COR-L47 (cell line): ENCODE measurements at regions not wholly inside any gene's neighbourhood (a gene's known extent, or its start where the extent isn't known, plus 50 kb on each side); places are given as distances from the start of the nearest gene placed in this dataset.
"Not testable (repeated sequence)": the region's sequence is repeated elsewhere in the genome, so short reads cannot be mapped to it uniquely, and the experiment has no call there.

Experiments used
- DNase-seq: peaks from one replicate; lab custom pipeline; 2025; lab: John Stamatoyannopoulos, UW

GRCh38 chr12:89154743-89155499 lies 197.4 kb downstream of the DUSP6 start:
- no peak for DNase-seq

GRCh38 chr12:89153341-89153740 lies 199.0 kb downstream of the DUSP6 start:
- DNase-seq: no peak

- DNase-seq: no peak
These were observed 200.8 kb downstream of the DUSP6 start for GRCh38 chr12:89151536-89151935.

- not testable (repeated sequence) for DNase-seq
These were observed 201.5 kb downstream of the DUSP6 start for GRCh38 chr12:89150789-89151188.

DNA sequence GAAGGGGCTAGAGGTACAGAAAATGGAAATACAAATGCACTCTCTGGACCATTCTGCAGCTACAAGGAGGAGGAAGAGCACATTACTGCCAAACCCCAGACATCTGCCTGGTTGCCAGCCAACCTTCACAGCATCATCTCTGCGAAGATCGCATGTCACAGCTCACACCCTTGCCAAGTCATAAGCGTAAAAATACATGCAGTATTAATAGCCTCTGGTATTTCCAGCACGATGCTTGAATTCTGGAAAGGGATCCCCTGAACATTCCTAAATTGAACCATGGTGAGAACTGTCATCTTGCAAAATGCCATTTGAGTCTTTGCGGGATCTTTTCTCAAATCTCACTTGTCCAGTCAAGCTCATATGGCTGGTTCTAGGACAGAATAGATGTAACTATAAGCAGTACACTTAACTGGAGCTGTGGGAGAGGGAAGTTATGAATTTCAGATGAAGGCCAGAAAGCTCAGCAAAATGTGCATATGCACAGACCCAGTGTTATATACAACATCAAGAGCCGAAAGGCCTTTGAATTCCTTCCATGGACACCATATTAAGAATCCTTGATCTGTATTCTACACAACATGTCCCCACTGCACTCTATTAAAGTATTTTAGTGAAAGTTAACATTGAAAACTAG lies 211.6 kb downstream of the DUSP6 start:
- DNase-seq: no peak

GRCh38 chr12:89140141-89140540 lies 212.2 kb downstream of the DUSP6 start:
- no peak for DNase-seq

- DNase-seq: no peak
These were observed 212.9 kb downstream of the DUSP6 start for GRCh38 chr12:89139390-89139789.

- no peak for DNase-seq
These were observed 214.1 kb downstream of the DUSP6 start for GRCh38 chr12:89138048-89138852.

GRCh38 chr12:89135976-89136634 lies 216.2 kb downstream of the DUSP6 start:
- no peak for DNase-seq

DNA sequence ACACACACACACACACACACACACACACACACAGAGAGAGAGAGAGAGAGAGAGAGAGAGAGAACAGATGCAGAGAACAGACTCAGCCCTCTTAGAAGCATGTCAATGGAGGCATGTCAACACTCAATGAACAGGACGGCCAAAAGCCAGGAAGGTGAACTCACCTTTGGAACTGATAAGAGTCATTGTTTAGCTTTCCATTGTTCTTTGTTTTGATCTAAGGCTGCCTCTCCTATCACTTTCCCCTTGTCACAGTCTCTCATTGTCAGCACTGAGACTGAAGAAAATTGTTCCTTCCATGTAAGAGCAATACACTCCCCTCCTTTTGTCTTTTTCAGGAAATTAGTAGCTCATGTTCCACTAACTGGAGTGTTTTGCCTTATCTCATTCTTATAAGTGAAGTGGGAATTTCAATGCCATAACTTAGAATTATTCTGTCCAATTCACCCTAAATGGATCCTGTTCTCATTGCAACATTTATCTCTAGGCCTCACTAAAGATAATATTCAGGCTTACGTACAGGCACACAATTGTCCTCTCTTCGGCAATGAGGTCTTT lies 218.0 kb downstream of the DUSP6 start:
- DNase-seq: no peak

DNA sequence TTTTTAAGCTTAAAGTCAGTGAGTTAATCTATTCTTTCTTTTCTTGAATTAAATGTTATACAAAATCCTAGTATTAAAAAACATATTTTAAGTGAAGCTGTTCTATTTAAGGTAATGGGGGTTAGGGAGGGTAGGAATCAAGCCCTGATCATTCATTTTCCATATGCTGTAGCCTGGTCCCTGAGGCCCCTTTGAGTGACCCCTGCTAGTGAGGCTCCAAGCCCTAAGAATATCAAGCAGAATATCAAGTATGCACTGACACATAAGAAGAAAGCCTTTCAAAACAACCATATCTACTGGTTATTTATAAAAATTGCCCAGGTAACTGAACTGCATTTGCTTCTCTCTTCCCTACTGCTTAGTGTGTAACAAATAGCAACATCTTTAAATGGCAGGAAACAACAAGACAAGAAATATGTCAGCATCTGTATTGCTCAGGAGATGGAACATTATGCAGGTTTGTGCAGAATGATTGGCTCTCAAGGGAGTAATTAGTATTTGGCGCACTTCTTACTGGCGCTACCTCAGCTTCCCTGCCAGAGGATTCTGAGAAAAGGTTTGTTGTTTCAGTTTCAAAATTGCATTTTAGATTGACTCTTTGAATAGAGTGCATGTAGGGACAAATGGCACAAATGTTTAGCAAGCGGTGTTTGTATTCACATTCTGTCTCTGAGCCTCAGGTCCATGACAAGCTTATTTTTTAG lies 223.0 kb downstream of the DUSP6 start:
- no peak for DNase-seq

GRCh38 chr12:89126712-89127111 lies 225.6 kb downstream of the DUSP6 start:
- no peak for DNase-seq

GRCh38 chr12:89122852-89123251 lies 229.4 kb downstream of the DUSP6 start:
- DNase-seq: no peak

DNA sequence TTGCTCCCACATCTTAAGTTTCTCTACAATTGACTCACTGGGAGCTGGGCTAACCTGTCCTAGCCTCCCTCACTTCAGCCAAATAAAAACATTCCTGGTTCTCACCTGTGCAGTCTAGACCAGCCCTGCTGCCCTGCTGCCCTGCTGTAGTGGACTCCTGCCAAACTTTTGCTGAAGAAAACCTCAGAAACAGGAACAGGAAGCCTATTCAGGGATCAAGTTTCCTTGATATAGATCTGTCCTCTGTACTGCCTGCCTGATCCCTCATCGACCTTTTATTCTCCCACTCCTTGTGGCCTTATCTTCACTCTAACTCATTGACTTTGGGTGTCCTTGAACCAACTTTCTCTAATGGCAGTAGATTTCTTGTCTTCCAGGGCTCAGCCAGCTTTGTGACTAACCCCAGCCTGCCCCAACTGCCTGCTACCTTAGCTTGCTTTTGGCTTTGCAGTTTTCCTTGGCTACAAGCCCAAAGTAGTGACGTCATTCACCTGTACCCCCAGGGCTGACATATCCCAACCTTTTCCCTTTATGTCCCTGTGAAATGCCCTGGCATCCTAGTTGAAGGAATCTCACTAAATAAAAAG lies 234.8 kb downstream of the DUSP6 start:
- no peak for DNase-seq

DNA sequence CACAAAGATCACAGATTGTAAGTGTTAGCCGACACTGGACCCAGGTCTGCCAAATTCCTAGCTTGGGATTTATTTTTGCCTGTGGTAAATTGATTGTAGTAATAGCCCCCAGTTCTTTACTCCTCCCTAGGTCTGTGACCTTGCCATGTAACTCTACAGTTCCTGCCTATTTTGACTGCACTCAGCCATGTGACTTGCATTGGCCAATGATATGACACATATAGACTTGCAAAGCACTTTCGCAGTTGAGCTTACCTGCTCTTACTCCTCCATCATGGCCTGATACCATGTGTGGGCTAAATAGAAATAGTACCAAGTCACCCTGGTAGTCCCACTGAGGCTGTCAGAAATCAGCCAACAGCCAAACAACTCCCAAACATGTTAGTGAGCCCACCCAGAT lies 240.3 kb downstream of the DUSP6 start:
- DNase-seq: no peak

DNA sequence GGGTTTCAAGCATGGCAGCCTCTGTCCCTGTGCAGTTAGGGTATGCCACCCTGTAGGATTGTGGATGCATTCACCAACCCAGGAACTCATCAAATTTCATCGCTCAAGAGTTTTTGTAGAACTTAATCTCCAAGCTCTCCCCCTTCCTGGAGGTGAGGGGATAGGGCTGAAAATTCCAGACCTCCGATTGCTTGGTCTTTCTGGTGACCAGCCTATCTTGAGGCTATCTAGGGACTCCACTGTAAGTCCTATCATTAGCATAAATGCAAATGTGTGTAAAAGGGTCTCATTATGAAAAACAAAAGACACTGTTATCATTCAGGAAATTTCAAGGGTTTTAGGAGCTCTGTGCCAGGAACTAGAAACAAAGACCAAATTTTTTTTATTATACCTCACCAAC lies 244.0 kb downstream of the DUSP6 start:
- DNase-seq: no peak

DNA sequence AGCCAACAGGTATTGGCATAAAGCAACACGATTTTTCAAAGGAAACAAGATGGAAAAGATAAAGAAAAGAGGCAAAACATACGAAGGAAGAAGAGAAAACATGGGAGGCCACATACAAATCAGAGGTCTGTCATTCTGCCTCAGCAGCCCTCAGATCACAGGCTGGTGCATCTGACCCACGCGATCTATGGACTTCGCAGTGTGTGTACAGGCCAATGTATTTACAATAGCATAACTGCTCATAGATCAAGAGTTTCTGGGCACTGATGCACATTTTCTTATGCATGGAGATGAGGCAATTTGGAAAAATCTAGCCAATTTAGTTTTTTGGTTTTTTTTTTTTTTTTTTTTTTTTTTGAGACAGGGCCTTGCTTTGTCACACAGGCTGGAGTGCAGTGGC lies 245.4 kb downstream of the DUSP6 start:
- no peak for DNase-seq

GRCh38 chr12:89105243-89105642 lies 247.1 kb downstream of the DUSP6 start:
- no peak for DNase-seq

DNA sequence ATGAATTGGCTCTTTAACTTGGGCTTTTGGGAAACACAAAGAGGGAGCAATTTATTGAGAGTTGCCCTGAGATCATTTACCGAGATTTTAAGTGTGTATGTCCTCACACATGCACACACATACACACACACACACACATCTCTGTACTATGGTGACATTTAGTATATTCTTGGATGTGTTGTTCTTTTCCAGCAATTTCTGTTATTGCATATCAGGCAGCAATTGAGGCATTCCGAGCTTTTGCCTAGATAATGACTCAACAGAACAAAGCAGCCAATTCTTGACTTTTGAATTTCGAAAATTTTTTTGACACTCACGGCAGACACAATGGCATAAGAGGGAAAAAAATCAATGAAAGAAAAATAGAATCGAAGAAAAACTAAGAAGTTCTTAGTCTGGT lies 248.5 kb downstream of the DUSP6 start:
- DNase-seq: no peak

DNA sequence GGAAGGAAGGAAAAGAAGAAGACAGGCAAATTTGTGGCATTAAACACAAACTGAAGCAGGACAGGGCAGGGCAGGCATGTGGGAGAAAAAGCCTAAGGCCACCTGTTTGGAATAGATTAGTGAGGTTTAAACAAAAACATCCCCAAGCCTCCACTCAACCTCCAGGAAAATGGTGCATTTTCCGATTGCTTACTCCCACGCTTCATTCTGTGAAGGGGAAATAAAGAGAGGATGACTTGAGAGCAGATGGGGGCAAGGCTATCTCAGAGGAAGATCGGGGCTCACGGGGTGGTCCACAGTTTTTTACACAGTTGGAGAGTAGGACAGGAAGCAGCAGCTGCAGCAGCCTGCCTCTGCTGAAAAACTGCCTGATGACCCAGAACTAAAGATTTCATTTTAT lies 250.9 kb downstream of the DUSP6 start:
- no peak for DNase-seq

GRCh38 chr12:89098441-89099112 lies 253.7 kb downstream of the DUSP6 start:
- no peak for DNase-seq
